ENCODE measurements at regions not wholly inside any gene's neighbourhood (a gene's known extent, or its start where the extent isn't known, plus 50 kb on each side); places are given as distances from the start of the nearest gene placed in this dataset.
"Not testable (repeated sequence)": the region's sequence is repeated elsewhere in the genome, so short reads cannot be mapped to it uniquely, and the experiment has no call there.

DNA sequence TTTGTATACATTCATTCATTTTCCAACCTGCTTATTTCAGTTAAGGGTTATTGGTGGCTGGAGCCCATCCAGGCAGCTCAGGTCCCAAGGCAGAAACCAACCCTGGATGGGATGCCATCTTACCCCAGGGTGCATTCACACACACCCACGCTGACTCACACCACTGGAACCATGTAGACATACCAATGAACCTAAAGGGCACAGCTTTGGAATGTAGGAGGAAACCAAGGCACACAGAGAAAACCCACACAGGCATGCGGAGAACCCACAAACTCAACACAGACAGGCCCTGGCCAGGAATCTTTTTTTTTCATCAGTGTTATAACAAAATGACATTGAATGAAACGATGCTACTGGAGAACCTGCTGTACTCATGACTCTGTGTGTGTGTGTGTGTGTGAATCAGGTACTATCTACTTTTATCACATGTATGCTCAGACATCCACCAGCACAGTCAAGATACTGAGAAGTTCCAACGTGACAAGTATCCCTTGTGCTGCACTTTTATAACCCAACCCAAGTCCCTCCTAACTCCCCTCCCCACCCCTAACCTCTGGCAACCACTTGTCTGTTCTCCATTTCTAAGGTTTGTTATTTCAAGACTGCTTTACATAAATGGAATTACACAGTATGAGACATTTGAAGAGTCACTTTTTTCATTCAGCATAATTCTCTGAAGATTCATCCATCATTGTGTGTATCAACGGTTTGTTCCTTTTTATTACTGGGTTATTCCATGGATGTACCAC lies 286.8 kb upstream of the PLD5 start:
- no peak for DNase-seq

DNA sequence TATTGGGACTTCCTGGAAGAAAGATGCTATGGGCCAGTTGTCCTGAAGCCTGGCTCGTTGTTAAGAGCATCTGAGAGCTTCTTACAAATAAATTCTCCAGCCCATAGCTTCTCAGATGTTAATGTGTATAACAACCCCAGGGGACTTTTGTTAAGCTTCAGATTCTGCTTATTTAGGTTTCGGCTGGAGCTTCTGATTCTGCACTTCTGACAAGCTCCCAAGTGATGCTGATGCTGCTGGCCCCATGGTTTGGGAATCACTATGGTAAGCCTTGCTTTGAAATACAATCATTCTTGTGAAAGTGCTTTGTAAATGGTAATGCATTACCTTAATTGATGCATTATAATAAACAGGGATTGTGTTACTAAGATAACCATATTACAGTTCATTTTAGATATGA lies 281.8 kb upstream of the PLD5 start:
- no peak for DNase-seq

DNA sequence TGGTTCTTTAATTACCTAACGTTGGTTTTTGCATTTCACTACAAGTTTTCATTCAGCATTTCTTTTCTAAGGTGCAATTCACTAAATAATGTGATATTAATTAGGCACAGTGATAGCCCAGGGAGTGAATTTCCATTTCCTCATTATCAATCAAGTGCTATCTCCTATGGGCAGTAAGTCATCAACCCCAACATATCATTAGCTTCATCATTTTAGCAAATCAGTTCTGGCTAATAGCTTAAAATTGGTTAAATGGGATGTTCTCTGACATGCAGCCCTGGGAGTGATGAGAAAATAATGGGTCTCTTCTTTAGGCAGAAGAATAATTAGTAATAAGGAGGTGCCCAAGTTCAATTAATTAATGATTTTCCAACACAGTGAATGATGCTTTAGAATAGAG lies 280.9 kb upstream of the PLD5 start:
- not testable (repeated sequence) for DNase-seq

DNA sequence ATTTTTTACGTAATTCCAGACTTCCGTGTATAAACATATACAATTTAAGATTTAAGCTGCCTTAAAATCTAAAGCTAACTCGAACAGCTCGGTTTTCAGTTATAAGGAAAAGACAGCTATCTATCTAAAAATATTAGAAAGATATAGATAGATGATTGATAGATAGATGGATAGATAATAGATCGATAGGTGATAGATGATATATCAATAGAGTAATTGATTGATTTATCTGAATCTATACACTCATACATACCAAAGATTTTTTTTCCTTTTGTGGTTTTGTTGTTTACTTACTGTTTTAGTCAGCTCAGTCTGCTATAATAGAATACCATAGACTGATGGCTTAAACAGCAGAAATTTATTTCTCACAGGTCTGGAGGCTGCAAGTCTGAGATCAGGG lies 278.5 kb upstream of the PLD5 start:
- no peak for DNase-seq

DNA sequence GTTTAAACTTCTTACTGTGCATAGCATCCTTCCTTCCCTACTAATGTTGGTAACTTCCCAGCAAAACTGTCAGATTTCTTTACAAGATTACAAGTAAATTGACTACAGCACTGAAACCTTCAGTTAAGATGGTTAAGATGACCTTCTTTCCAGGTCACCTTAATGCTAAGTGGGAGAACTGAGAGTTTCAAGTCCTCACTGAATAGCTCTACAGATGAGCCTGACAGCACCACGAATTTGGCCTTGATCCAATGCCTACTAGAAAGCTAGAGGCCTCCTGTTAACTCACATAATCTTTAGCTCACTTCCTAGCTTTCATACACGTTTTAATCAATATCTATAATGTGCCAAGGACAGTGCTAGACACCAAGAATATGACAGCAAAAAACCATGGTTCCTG lies 276.0 kb upstream of the PLD5 start:
- DNase-seq, result no peak

DNA sequence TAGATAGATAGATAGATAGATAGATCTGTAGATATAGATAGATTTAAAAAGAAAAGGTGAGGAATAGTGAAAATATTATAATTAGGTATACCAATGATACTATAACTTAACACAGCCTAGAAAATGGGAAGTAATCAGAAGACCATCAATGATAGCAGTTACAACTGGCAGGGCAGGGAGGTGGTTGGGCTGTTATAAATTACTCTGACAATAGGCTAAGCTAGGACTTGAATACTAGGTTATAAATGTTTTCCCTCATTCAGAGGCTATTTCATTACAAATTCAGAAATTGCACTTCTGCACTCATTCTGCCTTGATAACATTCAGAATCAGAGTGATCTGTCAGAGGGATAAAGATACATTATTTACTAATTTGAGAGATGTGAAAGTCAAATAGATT lies 273.4 kb upstream of the PLD5 start:
- DNase-seq, result no peak

DNA sequence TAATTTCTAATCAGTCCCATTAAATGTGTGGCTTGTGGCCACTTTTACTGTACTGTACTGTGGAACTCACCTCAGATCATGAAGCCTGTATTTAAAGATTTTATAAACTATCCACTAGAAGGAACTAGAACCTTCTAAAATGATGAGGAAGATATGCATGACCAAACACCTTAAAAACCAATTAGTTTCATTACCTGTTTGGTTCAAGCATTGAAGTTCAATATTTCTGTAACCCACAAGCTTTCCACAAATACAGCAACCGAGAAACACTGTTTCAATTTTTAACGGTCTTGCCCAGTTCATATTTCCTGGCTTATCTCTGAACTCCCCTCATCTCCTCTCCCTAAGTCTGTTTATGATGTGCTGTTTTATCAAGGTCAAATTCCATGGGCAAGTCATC lies 264.3 kb upstream of the PLD5 start:
- DNase-seq, result no peak

DNA sequence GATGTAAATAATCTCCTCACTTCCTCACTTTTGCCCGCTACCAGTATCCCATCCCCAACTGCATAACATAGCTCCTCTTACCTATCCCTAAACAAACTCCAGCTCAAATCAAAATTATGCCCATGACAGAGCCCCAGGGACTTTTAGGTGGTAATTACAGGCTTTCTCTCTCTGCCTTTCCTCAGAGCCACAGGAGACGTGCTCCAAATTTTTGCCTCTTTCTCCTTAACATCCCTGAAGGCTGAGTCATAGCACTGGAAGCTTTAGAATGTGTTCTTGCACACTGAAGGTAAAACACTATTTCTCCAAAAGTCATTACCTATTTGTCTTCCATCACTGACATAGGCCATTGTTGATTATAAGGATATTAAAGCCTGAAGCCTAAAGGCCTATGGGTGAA lies 263.5 kb upstream of the PLD5 start:
- DNase-seq, result no peak

DNA sequence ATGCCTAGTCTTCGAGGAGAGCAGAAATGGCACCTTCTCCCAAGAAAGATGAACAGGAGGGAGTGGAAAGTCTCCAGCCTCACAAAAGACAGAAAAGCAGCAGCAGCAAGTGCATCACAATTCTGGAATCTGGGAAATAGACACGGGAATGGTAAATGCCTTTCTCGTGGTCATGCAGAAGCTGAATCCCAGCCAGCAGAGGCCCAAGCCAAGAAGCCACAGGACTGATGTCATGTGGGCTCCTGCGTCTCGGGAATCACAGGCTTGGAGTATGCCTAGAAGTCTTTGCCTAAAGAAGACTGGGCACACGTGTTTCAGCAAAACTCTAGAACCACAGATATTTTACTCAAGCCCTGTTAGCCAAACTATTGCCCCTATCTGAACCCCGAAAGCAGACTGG lies 260.3 kb upstream of the PLD5 start:
- DNase-seq, result no peak

DNA sequence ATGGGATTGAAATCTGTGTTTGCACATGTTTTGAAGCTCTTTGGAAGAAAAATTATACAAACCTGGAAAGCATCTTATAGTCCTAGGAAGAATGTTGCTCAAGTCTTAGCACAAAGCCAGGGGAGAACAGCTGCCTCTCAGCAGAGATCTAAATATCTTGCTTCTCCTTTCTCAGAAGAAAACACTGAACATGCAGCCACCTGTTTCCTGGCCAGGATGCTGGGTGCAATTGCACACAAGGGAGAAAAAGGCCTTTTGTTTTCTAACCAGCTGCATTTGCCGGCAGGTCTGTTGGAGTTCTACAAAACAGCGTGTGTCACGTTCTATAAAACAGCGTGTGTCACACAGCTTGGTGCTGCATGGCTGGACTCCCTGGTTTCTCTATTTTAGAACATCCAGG lies 259.6 kb upstream of the PLD5 start:
- no peak for DNase-seq

DNA sequence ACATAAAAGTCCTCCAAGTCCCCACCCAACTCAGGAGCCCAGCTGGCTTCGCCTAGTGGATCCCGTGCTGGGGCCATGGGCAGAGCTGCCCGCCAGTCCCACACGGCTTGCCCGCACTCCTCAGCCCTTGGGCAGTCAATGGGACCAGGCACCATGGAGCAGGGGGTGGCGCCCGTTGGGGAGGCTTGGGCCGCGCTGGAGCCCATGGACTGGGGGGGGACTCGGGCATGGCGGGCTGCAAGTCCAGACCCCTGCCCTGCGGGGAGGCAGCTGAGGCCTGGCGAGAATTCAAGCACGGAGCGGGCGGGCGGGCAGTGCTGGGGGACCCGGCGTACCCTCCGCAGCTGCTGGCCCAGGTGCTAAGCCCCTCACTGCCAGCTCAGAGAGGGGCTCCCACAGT lies 249.8 kb upstream of the PLD5 start:
- DNase-seq, result no peak

DNA sequence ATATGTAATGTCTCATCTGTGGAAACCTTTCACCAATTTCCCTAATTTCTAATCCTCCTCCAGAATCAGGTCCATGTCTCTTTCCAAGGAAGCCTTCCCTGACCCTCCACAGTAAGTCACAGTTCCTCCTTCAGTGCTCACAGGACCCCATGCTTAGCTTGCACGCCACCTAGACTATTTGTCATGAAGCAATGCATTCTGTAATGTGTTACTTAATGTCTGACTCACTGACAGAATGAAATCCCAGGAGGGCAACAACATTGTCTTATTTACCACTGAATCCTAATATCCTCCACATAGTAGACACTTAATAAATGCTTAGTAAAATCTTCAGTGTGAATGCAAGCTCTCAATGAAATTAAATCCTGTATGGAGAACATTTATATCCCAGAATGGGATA lies 245.9 kb upstream of the PLD5 start:
- DNase-seq, result no peak

DNA sequence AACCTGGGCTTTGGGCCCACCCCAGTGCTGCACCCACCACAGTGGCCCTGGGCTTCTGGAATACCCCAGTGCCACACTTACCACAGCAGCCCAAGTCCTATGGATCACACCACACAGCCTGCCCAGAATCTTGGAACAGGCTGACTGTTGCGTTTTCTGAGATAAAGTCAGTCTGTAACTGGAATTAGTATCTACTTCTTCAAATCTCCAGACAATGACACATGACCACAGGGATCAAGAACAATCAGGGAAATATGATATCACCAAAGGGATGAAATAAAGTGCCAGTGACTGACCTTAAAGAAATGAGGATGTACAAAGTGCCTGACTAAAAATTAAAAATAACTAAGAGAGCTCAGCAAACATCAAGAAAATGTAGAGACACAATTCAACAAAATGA lies 239.7 kb upstream of the PLD5 start:
- DNase-seq, result no peak

DNA sequence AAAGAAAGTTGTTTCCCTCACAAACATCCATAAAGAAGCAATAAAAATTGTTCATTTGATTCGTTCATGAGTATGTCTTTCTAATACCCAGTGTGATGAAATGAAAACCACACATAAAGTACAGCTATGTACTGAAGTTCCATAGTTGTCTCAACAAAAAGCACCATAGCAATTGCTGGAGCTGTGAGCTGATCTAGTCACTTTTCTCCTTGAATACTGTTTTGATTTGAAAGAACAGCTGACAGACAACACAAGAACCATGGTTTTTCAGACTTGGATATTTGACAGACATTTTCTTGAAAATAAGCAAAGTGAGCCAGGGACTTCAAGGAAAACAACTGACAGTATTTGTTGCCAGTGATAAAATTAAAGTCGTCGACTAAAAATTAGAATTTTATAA lies 237.1 kb upstream of the PLD5 start:
- DNase-seq, result no peak

DNA sequence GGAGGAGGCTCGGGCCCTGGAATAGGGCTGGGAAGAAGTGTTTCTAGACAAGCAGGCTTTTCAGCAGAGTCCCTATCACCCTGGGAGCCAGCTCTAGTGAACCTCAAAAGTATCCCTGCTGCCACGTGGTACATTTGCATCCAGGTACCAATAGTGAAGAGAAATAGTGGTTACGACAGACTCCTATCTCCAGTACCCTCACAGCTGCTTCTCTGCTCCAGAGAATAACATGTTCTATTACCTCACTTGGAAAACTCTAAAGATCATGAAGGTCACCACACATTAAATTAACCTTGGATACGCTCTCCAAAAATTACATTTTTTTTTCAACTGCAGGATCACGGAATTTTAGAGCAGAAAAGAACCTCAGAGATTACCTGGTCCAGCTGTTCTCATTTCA lies 230.4 kb upstream of the PLD5 start:
- no peak for DNase-seq

DNA sequence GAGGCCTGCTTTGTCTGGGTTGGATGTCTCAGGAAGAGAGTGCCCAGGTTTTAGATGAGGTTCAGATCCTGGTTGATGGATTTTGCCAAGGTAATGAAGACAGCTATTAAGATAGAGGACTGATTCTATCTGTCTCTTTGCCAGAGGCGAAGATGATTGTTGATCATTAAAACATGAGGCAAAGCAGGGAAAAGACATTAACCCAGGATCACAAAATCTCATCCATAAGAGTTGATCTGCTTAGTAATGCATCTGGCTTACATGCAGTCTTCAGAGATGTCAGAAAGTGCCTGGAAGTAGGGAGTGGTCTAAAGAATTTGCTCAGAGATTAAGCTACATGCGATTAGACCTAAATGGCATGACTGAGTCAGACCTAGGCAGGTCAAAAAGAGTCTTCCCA lies 229.6 kb upstream of the PLD5 start:
- no peak for DNase-seq

DNA sequence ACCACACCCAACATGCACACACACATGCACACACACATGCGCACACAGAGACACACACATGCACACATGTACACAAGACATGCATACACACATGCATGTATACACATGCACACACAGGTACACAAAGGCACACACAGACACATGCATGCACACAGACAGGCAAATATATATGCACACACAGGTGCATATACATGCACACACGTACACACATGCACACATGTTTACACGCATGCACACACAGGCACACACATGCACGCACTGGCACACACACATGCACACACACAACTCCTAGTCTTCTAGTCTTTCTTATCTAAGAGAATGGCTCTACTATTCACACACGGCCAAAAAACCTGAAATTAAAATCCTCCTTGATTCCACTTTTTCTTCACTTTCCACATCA lies 222.7 kb upstream of the PLD5 start:
- DNase-seq, result no peak

DNA sequence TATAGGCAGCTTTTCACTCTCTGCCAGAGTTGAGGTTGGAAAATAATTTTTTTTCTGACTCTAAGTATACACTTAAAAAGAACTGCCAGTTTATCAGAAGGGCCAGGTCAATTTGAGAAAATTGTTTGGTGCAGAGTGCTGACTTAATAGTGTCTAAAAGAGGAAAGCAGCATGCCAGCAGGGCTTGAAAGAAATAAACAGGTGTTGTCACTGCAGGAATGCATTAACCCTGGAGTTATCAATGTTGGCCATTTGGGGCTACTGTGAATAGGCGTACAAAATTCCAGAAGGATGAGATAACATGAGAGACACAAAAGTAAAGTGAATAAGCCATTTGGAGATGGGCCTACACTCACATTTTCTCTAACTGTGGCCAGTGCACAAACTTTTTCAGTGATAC lies 220.6 kb upstream of the PLD5 start:
- no peak for DNase-seq

DNA sequence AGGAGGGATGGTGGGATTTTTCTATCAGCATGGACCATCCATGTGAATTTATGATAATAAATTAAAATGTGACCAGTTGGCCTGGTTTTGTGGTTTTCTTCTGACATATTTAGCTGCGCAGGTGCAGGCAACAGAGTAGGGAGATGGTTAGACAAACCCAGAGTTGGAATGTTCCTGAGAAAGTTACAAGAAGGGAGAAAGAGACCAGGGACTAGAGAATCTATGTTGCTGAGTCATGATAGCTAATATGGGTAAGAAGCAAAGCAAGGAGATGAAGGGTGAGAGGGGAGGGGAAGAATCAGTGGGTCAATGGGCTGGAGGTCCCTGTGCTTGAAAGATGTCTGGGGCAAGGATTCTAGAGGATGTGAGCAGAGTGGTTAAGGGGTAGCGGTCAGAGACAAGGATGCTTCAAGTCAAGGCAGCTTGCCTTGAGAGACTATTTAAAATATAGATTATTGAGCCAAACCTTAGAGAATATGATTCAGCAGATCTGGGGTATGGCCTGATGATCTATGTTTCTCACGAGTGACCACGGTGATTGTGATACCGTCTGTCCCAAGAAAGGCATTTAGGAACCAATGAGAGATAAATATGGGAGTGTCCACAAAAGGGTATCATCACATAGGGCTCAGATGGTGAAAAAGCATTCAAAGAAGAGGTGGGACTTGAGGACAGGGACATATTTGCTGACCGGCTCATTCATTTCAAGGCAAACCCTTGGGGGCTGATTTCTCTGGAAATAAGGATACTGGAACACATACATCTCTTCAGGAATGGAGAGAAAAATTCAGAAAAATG lies 219.7 kb upstream of the PLD5 start:
- no peak for DNase-seq

DNA sequence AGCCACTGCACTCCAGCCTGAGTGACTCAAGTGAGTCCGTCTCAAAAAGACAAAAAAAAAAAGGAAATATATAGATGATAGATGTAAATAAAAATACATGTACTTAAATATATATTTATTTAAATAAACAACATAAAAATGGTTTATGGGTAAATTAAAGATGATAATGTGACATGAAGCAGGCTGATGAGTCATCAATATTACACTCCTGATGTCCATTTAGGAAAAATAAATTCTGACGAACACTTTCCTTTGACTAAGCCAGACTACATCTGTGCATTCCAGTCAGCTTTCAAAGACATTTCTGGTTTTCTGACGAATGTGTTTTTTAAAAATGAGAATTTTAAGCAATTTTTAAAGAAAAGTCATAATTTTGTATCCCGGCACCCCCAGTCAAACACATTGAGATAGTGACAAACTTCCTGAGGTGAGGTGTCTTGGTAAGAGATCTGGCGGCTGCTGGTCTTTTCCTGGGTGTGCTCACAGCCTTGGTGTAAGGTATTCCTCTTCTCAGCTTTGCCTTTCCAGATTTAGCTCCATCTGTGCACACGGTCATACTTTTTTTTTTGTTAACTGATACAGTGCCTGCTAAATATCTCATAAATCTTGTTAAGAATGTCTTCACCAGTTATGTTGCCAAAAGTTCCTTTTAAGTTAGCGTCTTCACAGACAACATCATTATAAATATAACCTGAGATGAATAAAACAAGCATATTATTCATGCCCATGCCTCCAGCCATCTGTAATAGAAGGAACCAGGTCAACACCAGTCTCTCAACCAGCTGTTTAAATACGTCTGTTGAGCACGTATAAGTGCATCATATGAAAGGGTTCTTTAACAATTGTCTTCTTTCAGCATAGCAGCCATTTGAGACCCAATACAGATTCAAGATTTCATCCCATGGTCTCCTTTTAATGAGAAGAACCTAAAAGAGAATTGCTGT lies 214.5 kb upstream of the PLD5 start:
- DNase-seq, result no peak

DNA sequence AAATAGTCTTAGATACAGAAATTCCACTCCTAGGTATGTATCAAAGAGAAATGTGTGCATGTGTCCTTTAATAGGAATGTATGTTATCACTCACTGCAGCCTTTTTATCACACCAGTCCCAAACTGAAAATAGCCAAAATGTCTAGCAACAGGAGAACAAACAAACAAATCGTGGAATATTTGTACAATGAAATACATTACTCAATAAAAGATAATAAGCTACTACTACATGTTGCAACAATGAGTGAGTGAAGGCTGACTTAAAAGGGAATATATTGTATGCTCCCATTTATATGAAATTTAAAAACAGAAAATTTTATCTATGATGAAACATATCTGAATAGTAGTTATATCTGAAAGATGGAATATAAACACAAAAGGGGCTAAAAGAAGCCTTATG lies 212.1 kb upstream of the PLD5 start:
- DNase-seq, result no peak

DNA sequence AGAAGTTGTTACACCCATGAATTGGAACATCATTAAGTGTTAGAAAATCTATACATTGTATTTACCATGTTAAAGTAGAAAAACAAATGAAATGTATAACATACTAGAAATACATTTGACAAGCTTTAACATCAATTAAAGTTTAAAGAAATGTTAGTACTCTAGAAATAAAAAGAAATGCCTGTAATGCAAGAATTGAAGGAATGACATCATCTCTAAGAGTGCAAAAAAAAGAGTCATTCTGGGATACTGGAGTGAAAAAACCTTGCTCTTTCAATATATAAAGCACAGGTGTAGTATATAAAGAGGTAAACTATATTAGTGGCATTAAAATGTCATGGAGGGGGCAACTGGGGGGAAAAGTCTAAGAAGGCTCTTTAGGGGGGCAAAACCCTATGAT lies 210.8 kb upstream of the PLD5 start:
- DNase-seq, result no peak

DNA sequence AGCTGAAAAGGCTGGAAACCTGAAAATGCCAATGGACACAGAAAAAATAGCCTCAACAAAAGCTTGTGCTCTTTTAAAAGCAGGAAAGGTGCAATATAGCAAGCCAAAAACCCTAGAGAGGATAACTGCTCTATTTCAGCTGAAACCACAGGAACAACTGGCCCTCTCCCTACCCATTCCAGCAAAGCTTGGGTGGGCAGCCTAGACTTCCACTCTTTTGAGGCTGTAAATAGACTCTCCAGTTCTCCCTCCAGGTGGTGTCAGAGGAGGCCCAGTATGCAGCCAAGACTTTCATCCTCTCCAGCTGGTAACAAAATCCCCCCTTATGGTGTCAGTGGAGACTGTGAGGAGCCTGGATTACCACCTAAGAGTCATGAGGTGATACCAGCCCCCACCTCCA lies 206.9 kb upstream of the PLD5 start:
- DNase-seq, result no peak

DNA sequence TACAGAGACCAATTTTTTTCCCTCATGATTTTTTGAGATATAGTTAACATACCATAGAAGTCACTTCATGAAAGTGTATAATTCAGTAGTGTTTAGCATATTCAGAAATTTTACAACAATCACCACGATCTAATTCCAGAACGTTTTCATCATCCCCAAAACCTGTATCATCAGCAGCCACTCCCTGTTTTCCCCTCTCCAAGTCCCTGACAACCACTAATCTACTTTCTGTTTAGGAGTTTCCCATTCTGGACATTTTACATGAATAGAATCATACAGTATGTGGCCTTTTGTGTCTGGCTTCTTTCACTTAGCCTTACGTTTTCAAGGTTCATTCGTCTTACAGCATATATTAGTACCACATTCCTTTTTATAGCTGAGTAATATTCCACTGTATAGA lies 204.2 kb upstream of the PLD5 start:
- no peak for DNase-seq

Data from activated effector memory CD4-positive, alpha-beta T cell treated with Interleukin-2 at 50 U/mL for 16 hours (primary cell).